Esophagus muscularis mucosa (tissue), 3 donors: ENCODE measurements at regions not wholly inside any gene's neighbourhood (a gene's known extent, or its start where the extent isn't known, plus 50 kb on each side); places are given as distances from the start of the nearest gene placed in this dataset.

Source experiments
- CTCF ChIP-seq, 3 experiments: fragments of 200-600 bp in 2 of 3; fragments of 450-650 bp in 1 of 3; sonication (generic) in 2 of 3; IDR thresholded peaks; one replicate each; pipeline ENCODE4 v1.5.1; 2017 to 2019; ENCODE audit warnings: antibody characterized with exemption in 3 of 3, mild to moderate bottlenecking in 2 of 3, moderate library complexity in 1 of 3
- EP300 ChIP-seq: sonication (generic); formaldehyde crosslinking; IDR thresholded peaks from one replicate; pipeline ENCODE4 v1.6.1; 2017; ENCODE audit warnings: antibody characterized with exemption

GRCh38 chr10:56662765-56663447, 301.8 kb upstream of the ZWINT start:
- no peak for TF ChIP-seq CTCF (IDR thresholded peaks at IDR 0.05)
- TF ChIP-seq EP300 = no peak
